ENCODE measurements at regions not wholly inside any gene's neighbourhood (a gene's known extent, or its start where the extent isn't known, plus 50 kb on each side); places are given as distances from the start of the nearest gene placed in this dataset.

DNA sequence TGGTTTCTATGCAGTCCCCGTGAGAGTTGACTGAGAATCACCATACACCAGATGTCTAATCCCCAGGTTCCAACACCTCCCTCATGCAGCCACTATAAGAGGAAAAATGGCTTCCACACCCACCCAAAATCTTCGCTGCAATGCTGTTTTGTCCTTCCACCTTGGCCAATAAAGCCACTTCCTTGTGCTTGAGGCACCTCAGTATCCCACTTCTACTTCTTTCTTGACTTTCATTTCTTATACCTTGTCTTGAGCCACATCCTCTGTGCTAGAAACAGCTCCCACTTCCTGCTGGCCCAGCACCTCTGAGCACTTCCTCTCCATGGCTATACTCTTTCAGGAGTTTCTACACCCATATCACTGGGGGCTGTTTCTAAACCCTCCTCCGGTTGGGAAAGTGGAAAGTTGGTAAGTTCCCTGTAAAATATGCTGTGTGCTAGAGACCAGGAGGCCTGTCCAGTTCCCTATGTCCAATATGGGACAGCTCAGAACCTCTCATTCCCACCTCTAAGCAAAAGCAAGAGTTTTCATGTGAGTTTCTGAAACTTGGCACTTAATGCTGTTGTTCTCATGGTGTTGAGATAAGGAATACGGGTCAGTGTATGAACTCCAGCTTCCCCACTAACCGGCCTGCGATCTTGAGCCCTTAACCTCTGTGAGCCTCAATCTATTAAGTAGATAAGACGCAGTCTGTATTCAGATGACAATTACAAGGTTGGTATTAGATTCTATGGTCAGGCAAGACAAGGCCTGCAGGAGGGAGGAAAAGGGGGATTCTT, 209.1 kb upstream of the ID2 start:
- TF ChIP-seq, protein P1, sequence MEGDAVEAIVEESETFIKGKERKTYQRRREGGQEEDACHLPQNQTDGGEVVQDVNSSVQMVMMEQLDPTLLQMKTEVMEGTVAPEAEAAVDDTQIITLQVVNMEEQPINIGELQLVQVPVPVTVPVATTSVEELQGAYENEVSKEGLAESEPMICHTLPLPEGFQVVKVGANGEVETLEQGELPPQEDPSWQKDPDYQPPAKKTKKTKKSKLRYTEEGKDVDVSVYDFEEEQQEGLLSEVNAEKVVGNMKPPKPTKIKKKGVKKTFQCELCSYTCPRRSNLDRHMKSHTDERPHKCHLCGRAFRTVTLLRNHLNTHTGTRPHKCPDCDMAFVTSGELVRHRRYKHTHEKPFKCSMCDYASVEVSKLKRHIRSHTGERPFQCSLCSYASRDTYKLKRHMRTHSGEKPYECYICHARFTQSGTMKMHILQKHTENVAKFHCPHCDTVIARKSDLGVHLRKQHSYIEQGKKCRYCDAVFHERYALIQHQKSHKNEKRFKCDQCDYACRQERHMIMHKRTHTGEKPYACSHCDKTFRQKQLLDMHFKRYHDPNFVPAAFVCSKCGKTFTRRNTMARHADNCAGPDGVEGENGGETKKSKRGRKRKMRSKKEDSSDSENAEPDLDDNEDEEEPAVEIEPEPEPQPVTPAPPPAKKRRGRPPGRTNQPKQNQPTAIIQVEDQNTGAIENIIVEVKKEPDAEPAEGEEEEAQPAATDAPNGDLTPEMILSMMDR (IDR thresholded peaks at IDR 0.05; ENCODE audit: low read depth, low read length, poor library complexity, severe bottlenecking), result no peak
- TF ChIP-seq EZH2phosphoT487 (IDR thresholded peaks at IDR 0.05; ENCODE audit: borderline replicate concordance, low read length), result no peak

All from DOHH2 (cell line).